Hepatocyte (in vitro differentiated cells): ENCODE measurements at regions not wholly inside any gene's neighbourhood (a gene's known extent, or its start where the extent isn't known, plus 50 kb on each side); places are given as distances from the start of the nearest gene placed in this dataset.

ENCODE experiments used
- EZH2 ChIP-seq: fragments of 200-600 bp; sonication (generic); IDR thresholded peaks from 2 replicates; pipeline ENCODE4 v1.6.1; 2016; ENCODE audit warnings: antibody characterized with exemption, mild to moderate bottlenecking, borderline replicate concordance
- EZH2phosphoT487 ChIP-seq: fragments of 200-600 bp; sonication (generic); IDR thresholded peaks from one replicate; pipeline ENCODE4 v1.6.1; 2018; ENCODE audit warnings: antibody characterized with exemption, mild to moderate bottlenecking, low read depth, moderate library complexity; ENCODE audit not compliant: unreplicated experiment, severe bottlenecking
- TF ChIP-seq, protein P1 (sequence below): fragments of 200-600 bp; sonication (generic); IDR thresholded peaks from 2 replicates; pipeline ENCODE4 v1.5.1; 2016; ENCODE audit warnings: antibody characterized with exemption, mild to moderate bottlenecking; ENCODE audit not compliant: poor library complexity

DNA sequence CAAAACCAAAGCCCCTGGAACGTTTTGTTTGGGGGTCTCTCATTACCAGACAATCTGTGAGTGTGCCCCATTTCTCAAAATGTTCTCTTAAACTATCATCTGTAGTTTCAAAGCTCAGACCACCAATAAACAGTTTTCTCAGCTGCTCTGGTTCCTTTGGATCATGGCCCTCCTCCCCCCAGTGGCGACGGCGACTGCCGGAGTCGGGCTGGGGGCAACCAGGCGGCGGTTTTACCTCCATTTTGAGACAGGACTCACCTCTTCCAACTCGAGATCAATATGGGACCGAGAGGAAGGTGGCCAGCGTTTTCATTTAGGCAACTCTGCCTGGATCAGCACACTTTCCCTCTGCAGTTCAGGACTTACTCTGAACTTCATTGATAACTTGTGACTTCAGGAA, 141.5 kb upstream of the ZNF32 start:
- TF ChIP-seq, protein P1, sequence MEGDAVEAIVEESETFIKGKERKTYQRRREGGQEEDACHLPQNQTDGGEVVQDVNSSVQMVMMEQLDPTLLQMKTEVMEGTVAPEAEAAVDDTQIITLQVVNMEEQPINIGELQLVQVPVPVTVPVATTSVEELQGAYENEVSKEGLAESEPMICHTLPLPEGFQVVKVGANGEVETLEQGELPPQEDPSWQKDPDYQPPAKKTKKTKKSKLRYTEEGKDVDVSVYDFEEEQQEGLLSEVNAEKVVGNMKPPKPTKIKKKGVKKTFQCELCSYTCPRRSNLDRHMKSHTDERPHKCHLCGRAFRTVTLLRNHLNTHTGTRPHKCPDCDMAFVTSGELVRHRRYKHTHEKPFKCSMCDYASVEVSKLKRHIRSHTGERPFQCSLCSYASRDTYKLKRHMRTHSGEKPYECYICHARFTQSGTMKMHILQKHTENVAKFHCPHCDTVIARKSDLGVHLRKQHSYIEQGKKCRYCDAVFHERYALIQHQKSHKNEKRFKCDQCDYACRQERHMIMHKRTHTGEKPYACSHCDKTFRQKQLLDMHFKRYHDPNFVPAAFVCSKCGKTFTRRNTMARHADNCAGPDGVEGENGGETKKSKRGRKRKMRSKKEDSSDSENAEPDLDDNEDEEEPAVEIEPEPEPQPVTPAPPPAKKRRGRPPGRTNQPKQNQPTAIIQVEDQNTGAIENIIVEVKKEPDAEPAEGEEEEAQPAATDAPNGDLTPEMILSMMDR = no peak
- TF ChIP-seq EZH2 (no peak), EZH2phosphoT487 (no peak)
